Renal cortical epithelial cell (primary cell): ENCODE measurements at regions not wholly inside any gene's neighbourhood (a gene's known extent, or its start where the extent isn't known, plus 50 kb on each side); places are given as distances from the start of the nearest gene placed in this dataset.
A peak's percentile ranks its signal among the peaks of the same experiment; 100 is the strongest.
"Not testable (repeated sequence)": the region's sequence is repeated elsewhere in the genome, so short reads cannot be mapped to it uniquely, and the experiment has no call there.

Source experiments
- DNase-seq: peaks from one replicate; pipeline ENCODE4 v3.0.0-alpha.2; 2011; ENCODE audit warnings: low read depth

DNA sequence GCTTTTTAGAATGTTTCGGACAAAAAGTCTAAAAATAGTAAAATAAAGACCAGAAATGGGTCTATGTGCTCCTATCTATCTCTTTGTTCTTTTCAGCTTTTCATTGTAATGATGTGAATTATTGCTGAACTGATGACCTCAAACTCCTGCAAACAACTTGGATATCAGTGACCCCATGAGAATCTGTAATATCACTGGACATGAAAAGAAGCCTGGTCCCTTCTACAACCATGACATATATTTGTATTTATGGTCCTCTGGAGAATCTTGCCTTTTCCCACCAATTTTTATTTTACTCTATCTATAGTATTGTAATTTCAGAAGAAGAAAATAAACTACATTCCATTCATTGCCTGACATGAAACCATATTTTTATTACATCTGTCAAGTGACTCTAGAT, 740.7 kb upstream of the CA10 start:
- no peak for DNase-seq

DNA sequence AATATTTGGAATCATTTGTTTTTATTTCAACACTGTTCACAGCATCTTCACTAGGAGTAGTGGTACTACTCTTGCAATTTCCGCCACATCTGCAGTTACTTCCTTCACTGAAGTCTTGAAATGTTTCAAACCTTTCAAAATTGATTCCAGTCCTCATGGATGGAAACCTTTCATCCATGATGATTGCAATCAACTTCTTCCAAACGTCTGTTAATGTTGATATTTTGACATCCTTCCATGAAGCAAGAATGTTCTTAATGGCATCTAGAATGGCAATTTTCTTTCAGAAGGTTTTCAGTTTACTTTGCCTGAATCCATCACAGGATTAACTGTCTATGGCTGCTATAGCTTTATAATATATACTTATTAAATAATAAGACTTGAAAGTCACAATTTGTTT, 736.8 kb upstream of the CA10 start:
- DNase-seq, result no peak

DNA sequence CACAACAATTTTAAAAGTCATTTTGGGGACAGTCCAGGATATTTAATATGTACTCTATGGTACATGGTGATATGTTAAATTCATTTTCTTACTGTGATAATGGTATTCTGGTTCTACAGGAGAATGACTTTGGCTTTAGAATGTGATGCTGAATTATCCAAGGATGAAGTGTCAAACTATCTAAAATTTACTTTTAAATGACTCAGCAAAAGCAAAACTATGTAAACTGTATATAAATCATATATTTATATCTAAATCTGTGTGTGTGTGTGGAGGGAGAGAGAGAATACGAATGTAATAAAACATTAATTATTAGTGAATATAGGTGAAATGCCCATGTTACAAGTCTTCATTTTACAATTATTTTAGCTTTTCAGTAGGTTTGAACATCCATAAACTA, 733.8 kb upstream of the CA10 start:
- no peak for DNase-seq

DNA sequence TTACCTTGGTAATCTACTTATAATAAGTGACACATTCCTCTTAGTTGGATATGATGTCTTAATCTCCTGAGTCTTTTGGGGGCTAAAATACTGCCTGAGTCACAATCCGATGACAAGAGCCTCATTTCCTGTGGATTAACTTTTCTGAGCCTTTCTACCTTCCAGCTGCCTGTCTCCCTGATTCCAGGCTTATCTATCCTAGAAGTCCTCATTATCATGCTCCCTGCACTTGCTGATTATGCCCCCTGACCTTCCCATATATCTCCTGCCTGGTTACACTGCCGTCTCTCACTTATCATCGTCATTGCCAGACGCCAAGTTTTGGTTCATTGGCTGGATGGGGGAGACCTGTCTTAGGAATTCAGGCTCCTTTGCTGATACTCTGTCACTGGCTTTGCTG, 727.4 kb upstream of the CA10 start:
- no peak for DNase-seq

DNA sequence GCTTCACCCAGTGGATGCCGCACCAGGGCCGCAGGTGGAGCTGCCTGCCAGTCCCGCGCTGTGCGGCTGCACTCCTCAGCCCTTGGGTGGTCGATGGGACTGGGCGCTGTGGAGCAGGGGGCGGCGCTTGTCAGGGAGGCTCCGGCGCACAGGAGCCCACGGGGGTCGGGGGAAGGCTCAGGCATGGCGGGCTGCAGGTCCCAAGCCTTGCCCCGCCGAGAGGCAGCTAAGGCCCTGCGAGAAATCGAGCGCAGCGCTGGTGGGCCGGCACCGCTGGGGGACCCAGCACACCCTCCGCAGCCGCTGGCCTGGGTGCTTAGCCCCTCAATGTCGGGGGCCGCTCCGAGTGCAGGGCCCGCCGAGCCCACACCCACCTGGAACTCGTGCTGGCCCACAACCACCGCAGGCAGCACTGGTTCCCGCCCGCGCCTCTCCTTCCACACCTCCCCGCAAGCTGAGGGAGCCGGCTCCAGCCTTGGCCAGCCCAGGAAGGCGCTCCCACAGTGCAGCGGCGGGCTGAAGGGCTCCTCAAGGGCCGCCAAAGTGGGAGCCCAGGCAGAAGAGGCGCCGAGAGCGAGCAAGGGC, 725.5 kb upstream of the CA10 start:
- not testable (repeated sequence) for DNase-seq

DNA sequence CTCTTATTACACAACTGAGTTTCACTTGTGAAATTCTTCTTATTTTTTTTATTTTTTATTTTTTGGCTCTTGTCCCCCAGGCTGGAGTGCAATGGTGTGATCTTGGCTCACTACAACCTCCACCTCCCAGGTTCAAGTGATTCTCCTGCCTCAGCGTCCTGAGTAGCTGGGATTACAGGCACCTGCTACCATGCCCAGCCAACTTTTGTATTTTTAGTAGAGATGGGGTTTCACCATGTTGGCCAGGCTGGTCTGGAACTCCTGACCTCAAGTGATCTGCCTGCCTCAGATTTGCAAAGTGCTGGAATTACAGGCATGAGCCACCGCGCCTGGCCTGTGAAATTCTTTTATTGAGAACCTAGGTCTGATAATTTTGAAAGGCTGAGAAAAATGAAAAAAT, 688.3 kb upstream of the CA10 start:
- not testable (repeated sequence) for DNase-seq

DNA sequence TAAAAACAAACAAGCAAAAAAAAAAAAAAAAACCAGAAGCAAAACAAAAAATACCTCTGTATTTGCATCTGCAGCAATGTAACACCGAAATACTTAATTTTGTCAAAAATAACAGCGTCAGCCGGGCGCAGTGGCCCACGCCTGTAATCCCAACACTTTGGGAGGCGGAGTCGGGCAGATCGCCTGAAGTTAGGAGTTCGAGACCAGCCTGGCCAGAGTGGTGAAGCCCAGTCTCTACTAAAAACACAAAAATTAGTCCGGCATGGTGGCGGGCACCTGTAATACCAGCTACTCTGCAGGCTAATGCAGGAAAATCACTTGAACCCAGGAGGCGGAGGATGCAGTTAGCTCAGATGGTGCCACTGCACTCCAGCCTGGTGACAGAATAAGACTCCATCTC, 683.5 kb upstream of the CA10 start:
- DNase-seq, result no peak

DNA sequence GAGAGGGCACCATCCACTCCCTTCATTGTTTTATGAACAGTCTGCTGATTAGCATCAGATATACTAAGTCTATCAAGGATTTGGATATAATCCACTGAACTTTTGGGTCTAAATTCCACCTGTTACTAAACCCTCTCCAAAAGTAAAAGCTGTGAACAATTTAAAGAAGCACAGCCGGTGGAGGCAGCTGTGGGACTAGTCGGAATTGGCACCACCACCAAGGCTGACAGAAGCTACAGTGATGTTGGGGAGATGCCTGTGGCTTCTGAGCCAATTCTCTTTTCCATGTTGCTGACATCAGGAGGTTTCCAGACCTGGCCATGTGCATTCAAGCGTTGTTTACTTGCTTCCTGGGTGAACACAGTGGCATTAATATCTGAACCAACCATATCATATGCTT, 679.0 kb upstream of the CA10 start:
- DNase-seq, result no peak

DNA sequence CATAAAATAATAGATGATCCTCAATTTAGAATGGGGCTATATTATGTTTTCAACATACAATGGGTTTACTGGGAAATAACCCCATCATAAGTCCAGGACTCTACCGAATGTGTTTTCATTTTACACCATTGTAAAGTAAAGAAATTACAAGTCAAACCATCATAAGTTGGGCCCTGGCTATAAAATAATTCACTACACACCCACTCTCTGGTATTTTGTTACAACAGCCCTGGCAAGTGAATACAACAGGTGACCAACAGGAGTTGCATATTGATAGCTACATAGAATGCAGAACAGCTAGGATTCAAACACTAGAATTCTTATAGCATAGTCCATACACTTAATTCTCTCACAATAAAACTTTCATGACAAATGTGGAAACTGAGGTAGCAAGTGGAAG, 673.0 kb upstream of the CA10 start:
- DNase-seq, result no peak

DNA sequence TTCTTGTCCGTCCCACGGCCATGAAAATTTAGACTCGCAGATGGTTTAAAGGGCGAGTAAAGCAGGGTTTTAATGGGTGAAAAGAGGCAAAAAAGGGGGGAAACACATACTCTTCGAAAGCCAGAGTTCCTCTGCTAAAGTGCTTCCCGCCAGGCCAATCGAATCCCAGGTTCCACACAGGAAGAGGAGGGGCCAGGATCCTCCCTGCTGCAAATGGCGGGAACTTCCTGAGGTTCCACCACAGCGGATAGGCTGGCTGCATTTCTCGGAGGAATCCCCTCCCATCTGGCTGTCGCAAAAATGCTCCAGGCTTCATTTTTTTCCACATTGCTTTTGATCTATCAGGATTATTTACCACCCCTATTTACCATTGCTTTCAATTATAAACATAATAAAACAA, 670.1 kb upstream of the CA10 start:
- DNase-seq, result no peak

DNA sequence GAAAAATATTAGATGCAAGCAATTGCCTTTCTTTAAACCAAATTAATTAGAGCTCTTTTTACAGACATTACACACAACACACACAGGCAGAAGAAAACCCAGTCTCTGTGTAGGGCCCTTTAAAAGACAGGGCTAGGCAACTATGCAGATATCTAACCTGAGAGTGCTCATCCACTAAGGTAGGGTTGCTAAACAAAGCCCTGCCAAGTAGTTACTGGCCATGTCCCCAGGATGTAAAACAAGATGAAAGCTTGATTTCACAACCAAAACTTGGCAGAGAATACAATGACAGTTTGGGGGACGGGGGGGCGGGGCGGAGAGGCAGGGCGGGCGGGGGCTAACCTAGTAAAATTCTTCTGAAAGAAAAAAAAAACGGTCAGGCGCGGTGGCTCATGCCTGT, 669.0 kb upstream of the CA10 start:
- DNase-seq, result no peak

DNA sequence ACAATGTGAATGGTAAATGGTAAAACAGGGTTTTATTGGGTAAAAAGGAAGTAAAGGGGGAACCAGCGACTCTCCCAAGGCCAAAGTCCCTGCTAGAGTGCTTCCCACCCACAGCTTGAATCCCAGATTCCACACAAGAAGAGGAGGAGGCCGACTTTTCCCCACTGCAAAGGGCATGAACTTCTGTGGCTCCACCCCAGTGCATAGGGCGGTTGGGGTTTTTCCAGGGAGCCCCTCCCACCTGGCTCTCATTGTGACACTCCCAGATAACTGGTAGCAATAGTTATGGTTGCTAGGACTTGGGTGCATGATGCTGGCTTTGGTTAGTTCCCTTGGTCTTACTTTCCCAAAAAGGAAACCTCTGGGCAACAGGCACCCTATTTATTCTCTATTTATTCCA, 666.0 kb upstream of the CA10 start:
- DNase-seq, result no peak

DNA sequence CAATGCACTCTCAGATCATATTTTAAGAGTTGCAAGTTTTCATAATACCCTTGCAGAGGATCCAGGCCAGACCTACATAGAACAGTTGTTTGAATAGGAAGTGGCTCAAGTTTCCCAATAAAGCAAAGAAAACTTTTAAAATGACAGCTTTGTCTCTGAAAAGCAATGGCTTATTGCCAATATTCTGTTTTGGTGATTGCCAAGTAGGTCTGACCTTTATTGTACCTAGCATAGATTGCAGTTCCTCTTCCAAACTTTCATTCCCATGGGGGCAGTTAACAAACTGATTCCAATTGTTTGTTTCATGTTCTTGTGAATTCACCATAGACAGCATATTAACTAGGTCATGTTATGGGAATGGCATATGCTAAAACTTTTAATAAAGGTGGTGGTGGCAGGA, 664.6 kb upstream of the CA10 start:
- DNase-seq, result no peak

DNA sequence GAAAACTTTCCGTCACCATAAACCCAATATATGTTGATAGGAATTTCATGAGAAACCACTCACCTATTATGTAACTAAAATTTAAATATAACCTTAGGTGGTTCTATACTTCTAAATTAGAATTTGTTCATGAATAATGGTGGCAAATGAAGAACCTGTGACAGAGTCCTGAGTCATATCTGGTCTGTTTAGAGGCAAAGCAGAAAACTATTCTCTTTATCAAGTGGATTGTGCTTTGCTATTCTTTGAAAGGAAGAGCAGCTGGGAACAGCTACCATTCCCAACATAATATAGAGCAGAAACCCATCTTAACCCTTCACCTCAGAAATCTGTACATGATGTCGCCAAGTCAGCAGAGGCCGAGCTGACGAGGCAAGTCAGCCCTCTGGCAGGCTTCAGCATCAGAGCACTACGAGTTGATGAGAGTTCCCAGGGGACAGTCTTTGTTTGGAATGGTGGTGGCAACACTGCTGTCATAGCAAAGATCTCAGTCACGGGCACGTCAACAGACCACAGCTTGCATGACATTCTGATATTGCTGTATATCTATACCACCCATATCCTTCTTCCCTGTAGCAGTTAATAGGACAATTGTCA, 631.9 kb upstream of the CA10 start:
- DNase-seq, result peak; percentile 3

DNA sequence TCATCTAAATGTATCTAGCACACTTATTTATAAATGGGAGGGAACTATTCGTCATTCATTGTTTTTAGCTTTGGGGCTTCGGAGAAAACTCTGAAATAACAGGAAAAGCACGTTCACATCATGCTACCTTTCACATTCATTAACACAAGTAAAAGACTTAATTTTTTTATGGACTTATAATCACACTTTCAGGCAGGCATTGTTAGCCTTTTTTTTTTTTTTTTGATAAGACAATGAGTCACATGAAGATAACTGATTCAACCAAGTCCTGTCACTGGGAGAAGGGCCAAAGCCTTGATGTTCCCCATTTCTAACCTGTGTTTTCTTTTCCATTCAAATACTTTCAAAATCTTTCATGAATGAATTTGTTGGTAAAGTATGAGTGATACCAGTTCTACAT, 631.3 kb upstream of the CA10 start:
- no peak for DNase-seq

DNA sequence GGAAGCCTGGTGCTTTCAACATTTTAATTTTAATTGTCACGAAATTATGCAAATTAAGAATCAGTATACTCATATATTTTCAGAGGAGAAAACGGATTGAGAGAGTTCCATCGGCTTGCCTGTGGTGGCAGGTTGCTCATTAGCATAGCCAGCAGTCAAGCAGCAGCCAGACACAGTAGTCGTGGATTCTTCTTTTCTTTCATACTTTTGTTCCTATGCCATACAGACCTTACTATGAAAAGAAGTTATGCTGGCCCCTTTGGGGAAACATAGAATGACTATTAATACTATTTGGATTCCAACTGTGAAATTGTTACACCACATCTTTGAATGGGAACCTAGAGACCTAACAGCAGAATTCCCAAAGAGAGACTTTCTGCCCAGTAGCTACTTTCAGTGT, 617.7 kb upstream of the CA10 start:
- DNase-seq, result no peak

DNA sequence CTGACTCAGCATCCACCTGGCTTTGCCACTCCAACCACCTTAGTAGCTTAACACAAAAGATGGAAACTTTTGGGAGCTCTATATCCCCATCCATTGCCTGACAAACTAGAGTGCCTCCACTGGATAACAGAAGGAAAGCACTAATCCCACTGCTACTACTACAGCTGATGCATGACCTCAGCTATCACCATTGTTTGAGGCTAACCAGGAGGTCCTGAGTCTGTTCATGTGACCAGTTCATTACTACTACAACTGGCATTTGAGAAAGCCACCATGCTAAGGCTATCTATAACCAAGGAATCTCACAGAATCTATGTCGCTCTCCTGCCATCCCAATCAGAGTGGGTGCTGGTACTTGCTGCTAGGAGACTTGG, 604.3 kb upstream of the CA10 start:
- DNase-seq, result no peak

DNA sequence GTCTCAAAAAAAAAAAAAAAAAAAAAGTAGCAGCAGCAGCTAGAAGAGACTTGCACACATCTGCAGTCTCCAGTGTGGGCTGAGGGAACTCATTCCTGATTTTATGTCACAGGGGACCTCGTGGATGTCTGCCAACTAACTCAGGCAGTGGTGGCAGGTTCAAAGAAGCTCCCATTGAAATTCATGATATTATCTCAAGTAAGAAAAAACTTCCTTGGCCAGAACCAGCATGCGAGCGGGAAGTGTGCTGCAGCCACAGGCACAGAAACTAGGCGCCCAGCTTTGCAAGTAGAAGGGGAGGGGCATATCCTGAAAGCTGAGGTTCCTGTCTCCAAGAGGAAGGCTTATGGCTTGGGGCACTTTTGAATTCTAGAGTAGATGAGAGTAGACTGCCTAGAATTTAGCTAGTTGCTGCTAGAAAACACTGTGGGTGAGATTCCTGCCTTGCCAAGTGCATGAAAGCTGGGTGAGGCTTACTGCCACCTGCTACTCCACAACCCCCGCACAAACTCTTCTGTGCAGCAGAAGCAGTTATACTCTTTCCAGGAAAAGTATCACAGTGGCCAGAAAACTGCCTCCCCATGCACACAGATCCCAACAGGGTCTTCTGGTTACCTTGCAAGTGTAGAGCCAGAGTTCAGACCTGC, 603.8 kb upstream of the CA10 start:
- DNase-seq, result no peak

DNA sequence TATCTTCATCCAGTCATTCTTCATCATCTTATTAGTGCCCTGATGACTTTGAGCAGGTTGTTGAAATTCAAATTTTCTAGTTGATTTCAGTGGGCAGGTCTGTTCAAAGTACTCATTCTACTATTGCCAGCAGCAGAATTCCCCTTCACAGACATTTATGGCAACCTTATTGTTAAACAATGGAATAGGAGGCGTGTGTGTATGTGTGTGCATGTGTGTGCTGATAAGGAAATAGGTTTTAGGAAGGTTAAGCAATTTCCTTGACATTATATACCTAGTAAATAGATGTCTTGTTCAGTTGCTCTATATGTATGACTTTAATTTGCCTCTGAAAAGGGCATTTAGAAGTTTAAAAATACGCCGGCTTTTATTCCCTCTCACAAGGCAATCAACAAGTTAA, 601.4 kb upstream of the CA10 start:
- DNase-seq, result no peak

DNA sequence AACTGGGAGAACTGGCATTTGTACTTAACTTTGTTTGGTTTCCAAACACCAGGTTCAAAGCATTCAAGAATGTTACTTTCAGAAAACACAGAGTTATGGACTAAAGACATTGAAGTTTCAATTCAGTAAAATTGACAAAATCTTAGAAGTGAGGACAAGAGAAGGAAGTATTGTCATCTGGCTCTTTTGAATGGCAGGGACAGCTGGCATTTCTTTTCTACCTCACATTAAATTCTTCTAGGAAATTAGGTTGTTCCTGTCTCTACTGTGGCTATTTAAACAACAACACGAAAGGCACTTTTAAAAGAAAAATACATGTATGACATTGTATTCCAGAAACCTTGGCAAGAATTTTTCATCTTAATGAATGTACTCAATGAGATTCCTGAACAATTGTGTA, 600.0 kb upstream of the CA10 start:
- DNase-seq, result no peak

DNA sequence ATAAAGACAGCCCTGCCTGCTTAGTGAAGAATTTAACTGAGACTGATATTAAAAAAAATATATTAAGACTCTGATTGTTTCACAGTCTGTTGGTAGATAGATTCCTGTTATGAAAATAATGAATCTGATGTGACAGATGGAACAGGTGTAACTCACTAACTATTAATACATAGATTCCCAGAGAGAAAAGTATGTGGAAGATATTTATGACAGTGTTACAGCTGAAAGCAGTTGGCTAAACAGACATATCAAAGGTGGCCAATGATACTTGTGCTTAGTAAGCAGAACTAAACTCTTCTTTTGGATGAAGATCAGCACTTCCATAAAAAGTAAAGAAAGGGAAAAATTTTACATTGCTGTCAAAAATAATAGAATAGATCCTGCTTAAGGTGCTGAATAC, 598.2 kb upstream of the CA10 start:
- no peak for DNase-seq

DNA sequence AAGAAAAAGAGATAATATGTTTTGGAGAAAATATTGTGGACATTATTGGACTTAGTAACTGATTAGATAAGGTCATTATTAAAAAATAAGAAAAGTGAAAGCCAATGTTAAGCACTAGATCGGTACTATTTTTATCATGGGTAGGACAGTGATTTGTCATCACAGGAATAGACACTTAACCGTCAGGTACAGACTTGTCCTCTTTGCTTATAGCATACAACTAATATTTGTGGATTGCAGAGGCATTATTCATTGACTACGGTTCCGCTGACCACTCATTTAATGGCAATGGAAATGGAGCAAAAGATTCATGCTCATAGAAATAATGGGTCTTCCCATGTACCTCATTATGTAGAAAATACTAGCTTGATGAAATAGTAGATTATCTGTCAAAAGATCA, 596.3 kb upstream of the CA10 start:
- no peak for DNase-seq

DNA sequence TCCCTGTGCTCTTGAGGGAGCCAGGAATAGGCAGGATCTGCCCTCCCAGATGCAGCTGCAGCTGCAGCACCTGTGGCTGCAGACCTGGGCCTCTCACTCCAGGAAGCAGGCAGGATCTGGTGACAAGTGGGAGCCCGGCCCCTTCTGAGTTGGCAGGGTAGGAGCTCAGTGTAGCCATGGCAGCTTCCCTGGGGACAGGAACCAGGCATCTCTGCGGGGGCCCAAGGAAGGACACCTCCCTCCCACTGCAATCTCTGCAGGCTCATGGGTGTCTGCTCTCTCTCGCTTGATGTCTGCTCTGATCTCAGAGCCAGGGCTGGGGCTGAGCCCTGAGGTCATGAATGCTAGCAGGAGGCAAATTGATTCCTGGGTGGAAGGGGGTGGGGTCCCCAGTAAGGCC, 592.5 kb upstream of the CA10 start:
- no peak for DNase-seq

DNA sequence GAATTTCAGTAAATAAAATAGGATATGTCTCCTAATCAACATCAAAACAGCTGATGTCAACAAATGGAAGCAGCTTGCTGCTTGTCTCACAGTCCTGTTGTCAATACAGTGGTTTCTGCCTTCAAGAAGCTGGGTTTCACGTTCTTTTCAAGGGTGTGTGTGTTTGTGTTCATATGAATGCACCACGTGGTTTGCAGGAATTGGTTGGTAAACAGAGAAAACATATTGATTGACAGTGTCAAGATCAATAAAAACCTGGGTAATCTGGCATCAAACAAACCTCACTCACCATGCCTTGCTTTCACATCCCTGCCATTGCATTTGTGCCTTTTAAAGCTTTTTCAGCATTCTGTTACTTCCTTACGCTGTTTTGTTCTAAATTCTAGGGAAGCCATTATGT, 585.7 kb upstream of the CA10 start:
- no peak for DNase-seq
